Uterus (tissue), 2 donors: ENCODE measurements at regions not wholly inside any gene's neighbourhood (a gene's known extent, or its start where the extent isn't known, plus 50 kb on each side); places are given as distances from the start of the nearest gene placed in this dataset.
"Not testable (repeated sequence)": the region's sequence is repeated elsewhere in the genome, so short reads cannot be mapped to it uniquely, and the experiment has no call there.

Source experiments
- POLR2A ChIP-seq, 2 donors: fragments of 450-650 bp; IDR thresholded peaks; one replicate each; pipeline ENCODE4 v1.6.1; 2016; ENCODE audit warnings: antibody characterized with exemption in 2 of 2, mild to moderate bottlenecking in 1 of 2, moderate library complexity in 1 of 2
- TF ChIP-seq, protein P1 (sequence below), 4 experiments: fragments of 200-600 bp in 2 of 4; fragments of 450-650 bp in 2 of 4; sonication (generic) in 2 of 4; IDR thresholded peaks; one replicate each; pipeline ENCODE4 v1.5.1; 2016 to 2019; ENCODE audit warnings: antibody characterized with exemption in 4 of 4, mild to moderate bottlenecking in 2 of 4, moderate library complexity in 1 of 4

DNA sequence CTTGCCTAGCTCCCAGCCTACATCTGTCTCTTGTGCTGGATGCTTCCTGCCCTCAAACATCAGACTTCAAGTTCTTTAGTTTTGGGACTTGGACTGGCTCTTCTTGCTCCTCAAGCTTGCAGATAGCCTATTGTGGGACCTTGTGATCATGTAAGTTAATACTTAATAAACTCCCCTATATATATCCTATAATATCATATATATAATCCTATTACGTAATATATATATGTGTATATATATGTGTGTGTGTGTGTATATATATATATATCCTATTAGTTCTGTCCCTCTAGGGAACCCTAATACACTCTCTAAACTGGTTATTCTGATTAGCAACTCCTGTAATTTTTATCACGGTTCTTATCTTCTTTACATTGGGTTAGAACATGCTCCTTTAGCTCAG is 274.9 kb upstream of the USP25 start:
- TF ChIP-seq, protein P1, sequence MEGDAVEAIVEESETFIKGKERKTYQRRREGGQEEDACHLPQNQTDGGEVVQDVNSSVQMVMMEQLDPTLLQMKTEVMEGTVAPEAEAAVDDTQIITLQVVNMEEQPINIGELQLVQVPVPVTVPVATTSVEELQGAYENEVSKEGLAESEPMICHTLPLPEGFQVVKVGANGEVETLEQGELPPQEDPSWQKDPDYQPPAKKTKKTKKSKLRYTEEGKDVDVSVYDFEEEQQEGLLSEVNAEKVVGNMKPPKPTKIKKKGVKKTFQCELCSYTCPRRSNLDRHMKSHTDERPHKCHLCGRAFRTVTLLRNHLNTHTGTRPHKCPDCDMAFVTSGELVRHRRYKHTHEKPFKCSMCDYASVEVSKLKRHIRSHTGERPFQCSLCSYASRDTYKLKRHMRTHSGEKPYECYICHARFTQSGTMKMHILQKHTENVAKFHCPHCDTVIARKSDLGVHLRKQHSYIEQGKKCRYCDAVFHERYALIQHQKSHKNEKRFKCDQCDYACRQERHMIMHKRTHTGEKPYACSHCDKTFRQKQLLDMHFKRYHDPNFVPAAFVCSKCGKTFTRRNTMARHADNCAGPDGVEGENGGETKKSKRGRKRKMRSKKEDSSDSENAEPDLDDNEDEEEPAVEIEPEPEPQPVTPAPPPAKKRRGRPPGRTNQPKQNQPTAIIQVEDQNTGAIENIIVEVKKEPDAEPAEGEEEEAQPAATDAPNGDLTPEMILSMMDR (IDR thresholded peaks at IDR 0.05): not testable (repeated sequence)
- TF ChIP-seq POLR2A (IDR thresholded peaks at IDR 0.05): not testable (repeated sequence)
